ENCODE measurements at regions not wholly inside any gene's neighbourhood (a gene's known extent, or its start where the extent isn't known, plus 50 kb on each side); places are given as distances from the start of the nearest gene placed in this dataset.
A peak's percentile ranks its signal among the peaks of the same experiment; 100 is the strongest.

DNA sequence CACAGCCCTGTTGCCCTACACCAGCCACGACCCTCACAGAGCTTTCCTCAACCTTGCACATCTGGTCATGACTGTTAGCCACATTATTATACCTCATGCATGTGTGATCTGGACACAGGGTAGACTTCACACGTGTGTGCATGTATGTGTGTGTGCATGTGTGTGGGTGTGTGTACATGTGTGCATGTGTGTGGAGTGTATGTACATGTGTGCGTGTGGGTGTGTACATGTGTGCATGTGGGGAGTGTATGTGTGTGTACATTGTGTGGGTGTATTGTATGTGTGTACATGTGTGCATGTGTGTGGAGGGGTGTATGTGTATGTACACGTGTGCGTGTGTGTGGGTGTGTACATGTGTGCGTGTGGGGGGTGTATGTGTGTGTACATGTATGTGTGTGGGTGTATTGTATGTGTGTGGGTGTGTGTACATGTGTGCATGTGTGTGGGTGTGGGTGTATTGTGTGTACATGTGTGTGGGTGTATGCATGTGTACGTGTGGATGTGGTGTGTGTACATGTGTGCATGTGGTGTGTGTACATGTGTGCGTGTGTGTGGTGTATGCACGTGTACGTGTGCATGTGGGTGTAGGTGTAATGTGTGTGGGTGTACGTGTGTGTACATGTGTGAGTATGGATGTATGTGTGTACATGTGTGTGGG is 130.2 kb downstream of the C16orf95 start:
- DNase-seq (ENCODE audit: low read depth): no peak

DNA sequence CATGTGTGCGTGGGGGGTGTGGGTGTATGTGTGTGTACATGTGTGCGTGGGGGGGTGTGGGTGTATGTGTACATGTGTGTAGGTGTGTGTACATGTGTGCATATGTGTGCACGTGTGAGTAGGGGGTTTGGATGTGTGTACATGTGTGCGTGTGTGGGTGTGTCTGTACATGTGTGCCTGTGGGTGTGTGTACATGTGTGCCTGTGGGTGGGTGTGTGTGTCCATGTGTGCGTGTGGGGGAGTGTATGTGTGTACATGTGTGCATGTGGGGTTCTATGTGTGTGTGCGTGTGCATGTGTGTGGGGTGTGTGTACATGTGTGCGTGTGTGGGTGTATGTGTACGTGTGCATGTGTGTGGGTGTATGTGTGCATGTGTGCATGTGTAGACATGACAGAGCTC is 129.1 kb downstream of the C16orf95 start:
- no peak for DNase-seq (ENCODE audit: low read depth)

- no peak for DNase-seq (ENCODE audit: low read depth)
These were observed 127.8 kb downstream of the C16orf95 start for GRCh38 chr16:87189426-87189825.

- no peak for DNase-seq (ENCODE audit: low read depth)
These were observed 126.6 kb downstream of the C16orf95 start for GRCh38 chr16:87190288-87191230.

DNA sequence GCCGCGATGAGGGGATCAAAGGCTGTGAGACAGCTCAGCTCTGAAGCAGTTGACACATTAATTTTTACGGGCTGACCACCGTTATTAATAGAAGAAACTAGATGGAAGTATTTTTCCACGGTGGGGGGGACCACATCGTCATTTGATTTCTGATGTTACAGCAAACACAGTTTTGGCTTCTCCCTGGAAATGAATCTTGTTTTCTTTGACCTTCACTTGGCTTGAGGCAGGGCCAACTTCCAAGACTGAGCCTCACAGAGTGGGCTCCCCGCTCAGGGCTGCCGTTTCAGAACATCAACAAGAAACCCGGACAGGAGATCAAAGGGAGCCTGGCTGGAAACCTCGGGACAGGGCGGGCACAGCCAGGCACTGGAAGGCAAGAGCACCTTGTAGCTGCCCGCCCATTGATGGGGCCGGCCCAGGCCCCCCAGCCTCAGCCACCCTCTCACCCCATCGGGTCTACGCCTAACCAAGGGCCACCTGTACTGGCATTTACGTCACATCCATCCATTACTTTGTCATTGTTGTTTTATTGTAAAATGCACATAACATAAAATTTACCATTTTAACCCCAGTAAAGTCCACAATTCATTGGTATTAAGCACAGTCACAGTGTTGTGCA is 124.6 kb downstream of the C16orf95 start:
- no peak for DNase-seq (ENCODE audit: low read depth)

- no peak for DNase-seq (ENCODE audit: low read depth)
These were observed 123.0 kb downstream of the C16orf95 start for GRCh38 chr16:87194172-87194571.

GRCh38 chr16:87195161-87195560 is 122.0 kb downstream of the C16orf95 start:
- no peak for DNase-seq (ENCODE audit: low read depth)

DNA sequence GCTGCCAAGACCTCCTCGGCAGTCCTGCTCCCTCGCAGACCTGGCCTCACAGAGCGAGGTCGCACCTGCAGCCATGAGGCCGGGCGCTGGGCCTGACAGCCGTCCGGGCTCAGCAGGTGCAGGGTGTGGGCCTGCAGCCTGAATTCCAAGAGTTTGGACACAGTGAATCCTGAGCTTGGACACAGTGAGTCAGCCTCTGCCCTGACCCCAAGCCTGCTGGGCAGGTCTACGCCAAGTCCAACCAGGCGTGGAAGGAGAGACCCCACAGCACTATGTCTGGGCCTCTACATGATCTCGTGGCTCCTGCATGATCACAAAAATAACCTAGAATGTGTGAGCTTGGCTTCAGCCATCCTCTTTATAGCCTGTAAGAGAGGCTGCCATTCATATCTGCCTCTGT is 121.0 kb downstream of the C16orf95 start:
- DNase-seq (ENCODE audit: low read depth): no peak

DNA sequence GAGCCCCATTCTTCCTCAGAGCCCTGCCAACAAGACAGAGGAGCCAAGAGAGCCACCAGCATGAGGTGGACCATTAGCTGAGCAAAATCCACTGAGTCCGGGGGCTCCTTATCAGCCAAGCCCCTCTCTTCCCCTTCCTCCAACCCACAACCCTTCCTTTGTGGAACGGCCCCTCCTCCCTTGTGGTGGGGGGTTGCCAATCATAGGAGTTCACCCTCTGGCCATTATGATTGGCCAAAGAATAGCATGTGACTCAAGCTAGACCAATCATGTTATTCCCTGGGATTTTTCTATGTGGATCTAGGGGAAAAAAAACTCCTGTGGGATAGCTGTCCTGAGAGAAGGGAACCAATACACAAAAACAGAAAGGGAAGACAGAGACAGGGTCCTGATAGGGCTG is 120.5 kb downstream of the C16orf95 start:
- DNase-seq (ENCODE audit: low read depth): no peak

DNA sequence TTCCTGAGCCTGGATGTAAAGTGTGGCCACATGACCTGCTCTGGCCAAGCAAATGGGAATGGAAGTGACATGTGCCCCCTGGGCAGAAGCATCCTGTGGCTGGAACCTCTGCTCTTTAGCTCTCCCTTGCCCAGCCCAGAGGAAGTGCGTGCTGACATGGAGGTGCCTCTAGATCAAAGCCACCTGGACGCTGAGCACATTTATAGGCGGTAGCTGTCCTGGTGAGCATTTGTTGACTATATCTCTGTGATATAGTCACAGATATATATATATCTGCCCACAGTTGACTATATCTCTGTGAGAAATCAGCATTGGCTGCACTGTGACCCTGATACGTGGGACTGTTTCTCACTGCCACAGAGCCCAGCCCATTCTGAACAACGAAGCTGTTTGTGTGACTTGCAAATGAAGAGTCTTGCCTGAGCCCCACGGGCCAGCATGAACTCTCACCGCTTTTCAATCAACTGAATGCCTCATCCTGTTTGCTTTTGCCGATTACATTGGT is 118.8 kb downstream of the C16orf95 start:
- no peak for DNase-seq (ENCODE audit: low read depth)

- DNase-seq (ENCODE audit: low read depth): no peak
These were observed 118.3 kb downstream of the C16orf95 start for GRCh38 chr16:87198881-87199280.

DNA sequence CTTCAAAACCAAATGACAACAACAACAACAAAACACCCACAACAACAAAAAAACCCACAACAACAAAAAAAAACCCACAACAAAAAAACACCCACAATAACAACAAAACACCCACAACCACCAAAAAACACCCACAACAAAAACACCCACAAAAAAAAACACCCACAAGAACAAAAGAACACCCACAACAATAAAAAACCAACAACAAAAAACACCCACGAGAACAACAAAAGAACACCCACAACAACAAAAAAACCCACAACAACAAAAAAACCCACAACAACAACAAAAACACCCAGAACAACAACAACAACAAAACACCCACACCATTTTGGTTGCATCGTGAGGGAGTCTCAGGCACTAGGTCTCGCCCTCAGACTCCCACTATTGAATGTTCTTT is 117.8 kb downstream of the C16orf95 start:
- no peak for DNase-seq (ENCODE audit: low read depth)

DNA sequence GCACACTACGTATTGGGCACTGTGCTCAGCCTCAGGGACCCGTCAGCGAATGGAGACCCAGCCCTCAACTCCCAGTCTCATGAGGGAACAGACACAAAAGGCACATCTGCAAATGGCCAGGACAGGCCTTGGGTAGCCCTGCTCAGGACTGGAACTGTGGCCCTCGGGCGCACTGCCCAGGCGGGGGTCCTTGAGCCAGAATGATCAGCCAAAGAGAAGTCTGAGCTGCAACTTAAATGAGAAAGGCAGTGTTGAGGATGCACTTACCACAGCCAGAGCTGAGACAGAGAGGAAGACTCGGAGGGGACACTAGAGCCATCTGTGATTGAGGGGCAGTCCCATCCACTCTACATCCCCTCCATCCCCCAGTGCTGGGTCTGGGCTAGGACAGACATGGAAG is 117.3 kb downstream of the C16orf95 start:
- DNase-seq (ENCODE audit: low read depth): no peak

GRCh38 chr16:87200637-87201036 is 116.6 kb downstream of the C16orf95 start:
- no peak for DNase-seq (ENCODE audit: low read depth)

DNA sequence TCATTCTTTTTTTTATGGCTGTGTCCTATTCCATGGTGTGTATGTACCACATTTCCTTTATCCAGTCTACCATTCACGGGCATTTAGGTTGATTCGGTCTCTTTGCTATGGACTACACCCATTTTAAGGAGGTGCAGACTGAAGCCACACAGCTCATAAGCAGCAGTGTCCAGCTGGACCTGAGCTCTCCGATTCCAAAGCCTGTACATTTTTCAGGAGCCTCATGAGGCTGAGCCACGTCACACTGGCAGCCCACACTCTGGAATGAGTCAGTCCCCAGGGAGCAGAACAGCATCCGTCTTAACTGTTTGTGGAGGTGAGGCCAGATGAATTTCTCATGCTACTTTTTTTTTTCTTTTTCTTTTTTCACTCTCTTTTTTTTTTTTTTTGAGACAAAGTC is 116.1 kb downstream of the C16orf95 start:
- no peak for DNase-seq (ENCODE audit: low read depth)

GRCh38 chr16:87201790-87202189 is 115.4 kb downstream of the C16orf95 start:
- DNase-seq (ENCODE audit: low read depth): no peak

GRCh38 chr16:87202346-87202745 is 114.8 kb downstream of the C16orf95 start:
- DNase-seq (ENCODE audit: low read depth): no peak

DNA sequence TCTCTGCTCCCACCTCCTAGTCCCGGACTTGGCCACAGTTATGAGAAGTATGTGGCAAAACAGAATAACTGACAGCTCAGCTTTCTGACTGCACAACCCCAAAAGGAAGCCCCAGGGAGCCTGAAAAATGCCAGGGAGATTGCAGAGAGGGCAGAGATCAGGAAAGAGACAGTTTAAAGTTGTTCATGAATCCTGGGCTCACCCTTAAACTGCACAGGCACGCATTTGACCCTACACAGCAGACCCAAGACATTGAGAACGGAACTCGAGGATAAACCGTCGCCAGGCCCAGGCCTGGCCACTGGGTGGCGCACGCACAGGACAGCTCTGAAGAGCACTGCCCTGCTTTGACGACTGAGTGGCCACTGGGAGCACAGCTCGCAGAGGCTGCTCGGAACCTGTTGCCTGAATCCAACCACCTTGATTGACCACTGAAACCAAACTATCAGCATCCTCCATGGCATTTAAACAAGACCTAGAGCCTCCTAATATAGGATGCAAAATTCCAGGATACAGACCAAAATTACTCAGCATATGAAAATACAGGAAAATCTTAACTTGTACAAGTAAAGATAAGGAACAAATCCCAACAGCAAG is 114.0 kb downstream of the C16orf95 start:
- DNase-seq (ENCODE audit: low read depth): peak; percentile 14

DNA sequence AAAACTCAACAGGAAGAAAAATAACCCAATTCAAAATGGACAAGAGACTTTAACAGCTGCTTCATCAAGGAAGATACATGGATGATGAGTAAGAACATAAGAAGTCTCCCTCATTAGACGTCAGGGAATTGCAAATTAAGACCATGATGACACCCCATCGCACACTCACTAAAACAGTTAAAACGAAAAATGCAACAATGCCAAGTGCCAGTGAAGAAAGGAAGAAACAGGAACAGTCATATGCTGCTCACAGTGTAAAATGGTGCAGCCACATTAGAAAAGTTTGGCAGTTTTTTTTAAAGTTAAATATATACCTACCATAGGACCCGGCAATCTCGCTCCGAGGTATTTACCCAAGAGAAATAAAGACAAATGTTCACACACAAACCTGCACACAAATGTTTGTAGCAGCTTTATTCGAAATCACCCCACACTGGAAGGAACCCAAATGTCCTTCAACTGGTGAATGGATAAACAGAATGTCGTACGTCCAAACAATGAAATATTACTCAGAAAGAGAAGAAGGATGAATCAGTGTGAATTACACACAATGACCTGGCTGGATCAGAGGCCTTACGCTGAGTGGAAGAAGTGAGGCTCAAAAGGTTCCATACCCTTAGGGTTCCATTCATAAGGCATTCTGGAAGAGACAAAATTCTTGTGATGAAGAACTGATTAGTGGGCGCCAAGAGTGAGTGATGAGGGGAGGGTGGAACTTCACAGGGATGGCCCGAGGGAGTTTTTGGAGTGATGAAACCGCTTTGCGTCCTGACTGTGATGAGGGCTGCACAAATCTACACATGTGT is 110.3 kb downstream of the C16orf95 start:
- no peak for DNase-seq (ENCODE audit: low read depth)

- DNase-seq (ENCODE audit: low read depth): no peak
These were observed 109.7 kb downstream of the C16orf95 start for GRCh38 chr16:87207509-87207908.

GRCh38 chr16:87207965-87208364 is 109.2 kb downstream of the C16orf95 start:
- DNase-seq (ENCODE audit: low read depth): no peak
